ENCODE measurements at regions not wholly inside any gene's neighbourhood (a gene's known extent, or its start where the extent isn't known, plus 50 kb on each side); places are given as distances from the start of the nearest gene placed in this dataset.

- Histone ChIP-seq H3K14ac (ENCODE audit: insufficient read depth, low read length) (no peak overlapping the region), H3K23me2 (ENCODE audit: insufficient read length, low read depth, low read length, poor library complexity, severe bottlenecking) (no peaks in the 10 kb centered on the region), H2BK15ac (ENCODE audit: low read depth, low read length) (no peak overlapping the region), H3K4ac (ENCODE audit: low read depth, low read length) (no peak overlapping the region), H3K23ac (ENCODE audit: insufficient read length, low read depth, low read length) (no peak overlapping the region), H2BK5ac (ENCODE audit: insufficient read length, low read length) (no peak overlapping the region), H4K8ac (replicated peaks; ENCODE audit: insufficient read length, low read depth, low read length) (no peak overlapping the region), H4K91ac (ENCODE audit: insufficient read length, low read depth, low read length) (peak overlapping the region; percentile 36), H4K5ac (ENCODE audit: insufficient read length, low read depth, low read length) (no peak overlapping the region), H2AFZ (ENCODE audit: low read length) (no peak overlapping the region), H3T11ph (ENCODE audit: low read length) (no peak overlapping the region), H3K4me2 (ENCODE audit: insufficient read depth, insufficient read length, low read length) (no peak overlapping the region), H2BK12ac (ENCODE audit: insufficient read length, low read depth, low read length) (no peak overlapping the region), H2AK5ac (ENCODE audit: insufficient read length, low read length) (no peak overlapping the region), H3K27me3 (ENCODE audit: insufficient read depth, low read length) (no peaks in the 10 kb centered on the region), H3K27ac (ENCODE audit: insufficient read length, low read depth, low read length) (no peak overlapping the region), H2BK20ac (ENCODE audit: low read depth, low read length, poor library complexity, severe bottlenecking) (no peak overlapping the region), H3K9me3 (ENCODE audit: control insufficient read depth, low read depth, low read length) (no peaks in the 10 kb centered on the region), H3K18ac (ENCODE audit: insufficient read length, low read depth, low read length) (no peak overlapping the region), H3K79me2 (ENCODE audit: insufficient read depth, low read length) (no peaks in the 10 kb centered on the region), H3K79me1 (ENCODE audit: insufficient read depth, low read depth, low read length, poor library complexity, severe bottlenecking) (no peaks in the 10 kb centered on the region), H3K56ac (ENCODE audit: insufficient read length, low read depth, low read length) (no peak overlapping the region), H3K9ac (ENCODE audit: extremely low read depth, insufficient read length, low read length) (no peak overlapping the region), H3K4me1 (ENCODE audit: insufficient read depth, low read length) (0 out of 2 replicates have a peak, but pooled peaks cover 3% of the 10 kb centered on the region), H4K20me1 (ENCODE audit: control insufficient read depth, insufficient read depth, insufficient read length) (no peaks in the 10 kb centered on the region), H2BK120ac (ENCODE audit: low read depth, low read length, poor library complexity, severe bottlenecking) (no peak overlapping the region)
- DNase-seq, result no peak
- no peak for TF ChIP-seq CTCF (conservative IDR thresholded peaks at IDR 0.05)
- H3K9me3 Mint-ChIP-seq, result peaks cover 0 to 3% of the 10 kb centered on the region in 2 experiments; a peak in 2 of 5 replicates
- no CpG with 5 or more reads among the region's 3 CpGs for WGBS (ENCODE audit: extremely low coverage, insufficient read length, low lambda C conversion rate)
- H3K4me1 Mint-ChIP-seq, result peaks cover 16 to 22% of the 10 kb centered on the region in 2 experiments
- H3K27me3 Mint-ChIP-seq (ENCODE audit: low read depth), result no peaks in the 10 kb centered on the region; the same call in 1 of the 2 replicates
- H3K36me3 Mint-ChIP-seq (ENCODE audit: insufficient read depth in 1 of 3, low read depth in 3 of 3), result no peaks in the 10 kb centered on the region
- H3K27ac Mint-ChIP-seq, result peak overlapping the region in 1 of 3 experiments; percentile 9; a peak in 1 of 7 replicates
- no peak overlapping the region for H3K4me3 Mint-ChIP-seq
Measured at GRCh38 chr2:11077411-11077810, 77.9 kb upstream of the SLC66A3 start.
